HCT116 (cell line): ENCODE measurements at regions not wholly inside any gene's neighbourhood (a gene's known extent, or its start where the extent isn't known, plus 50 kb on each side); places are given as distances from the start of the nearest gene placed in this dataset.

Experiments
- ATAC-seq: fragments of 200-7000 bp; cut with Tn5 transposase; 2 replicates; pipeline ENCODE4 v1.9.1; 2020; ENCODE audit warnings: mild to moderate bottlenecking, moderate library complexity
- BruUV-seq: library from RNA; stranded (reverse); fragments of 400-500 nt; replicated peaks from 2 replicates; lab custom pipeline; 2021; lab: Mats Ljungman, UMichigan
- CTCF ChIA-PET: fragments of 300-600 bp; sonication (Branson Sonifier 250); formaldehyde crosslinking; loops from one replicate; lab custom pipeline; 2021; ENCODE audit warnings: antibody characterized with exemption; lab: Charles Lee
- POLR2A ChIA-PET: fragments of 300-600, 350-600 bp; sonication (Branson Sonifier 250); formaldehyde crosslinking; loops from one replicate; lab custom pipeline; 2021; ENCODE audit warnings: antibody characterized with exemption; lab: Charles Lee
- RAD21 ChIA-PET, 2 experiments: fragments of 300-600 bp; sonication (Branson Sonifier 250); formaldehyde crosslinking; loops; one replicate each; lab custom pipeline; 2023; ENCODE audit warnings: low total read pairs in 2 of 2; ENCODE audit not compliant: uncharacterized antibody in 2 of 2, unreplicated experiment in 2 of 2, low non-redundant PET in 1 of 2; lab: Charles Lee
- DNase-seq: peaks from one replicate; pipeline ENCODE4 v3.0.0-alpha.2; 2010; ENCODE audit warnings: low read depth, low spot score
- H2AFZ ChIP-seq: fragments of 200-600 bp; shearing (Covaris generic), sonication (generic); 2 replicates; pipeline ENCODE4 v1.6.1; 2017; ENCODE audit warnings: low read depth, mixed run types, mixed read lengths, antibody characterized with exemption, low read length; ENCODE audit not compliant: poor library complexity, severe bottlenecking
- H3K27ac ChIP-seq: 2 replicates; pipeline ENCODE4 v1.5.1; 2012; ENCODE audit warnings: low read depth, low read length
- H3K27me3 ChIP-seq: fragments of 200-600 bp; sonication (generic); 2 replicates; pipeline ENCODE4 v1.6.1; 2016; ENCODE audit warnings: mixed run types, low read length, mixed read lengths; ENCODE audit not compliant: insufficient read depth
- H3K36me3 ChIP-seq, 2 experiments: fragments of 200-500 bp in 1 of 2; fragments of 200-600 bp in 1 of 2; sonication (Bioruptor generic) in 1 of 2; sonication (generic) in 1 of 2; 2 replicates each; pipeline versions ENCODE4 v1.5.1 to v1.6.1; 2014 to 2016; ENCODE audit warnings: low read length in 2 of 2, inconsistent platforms in 1 of 2, mixed read lengths in 1 of 2, mixed run types in 1 of 2; ENCODE audit not compliant: insufficient read depth in 2 of 2, control insufficient read depth in 1 of 2
- H3K4me1 ChIP-seq, 2 experiments: fragments of 200-600 bp in 1 of 2; sonication (generic) in 1 of 2; 2 replicates each; pipeline versions ENCODE4 v1.5.1 to v1.6.1; 2012 to 2017; ENCODE audit warnings: low read length in 2 of 2, inconsistent platforms in 1 of 2, mild to moderate bottlenecking in 1 of 2, mixed read lengths in 1 of 2, mixed run types in 1 of 2, moderate library complexity in 1 of 2; ENCODE audit not compliant: insufficient read depth in 2 of 2, control insufficient read depth in 1 of 2
- H3K4me2 ChIP-seq: fragments of 200-600 bp; sonication (generic); 2 replicates; pipeline ENCODE4 v1.6.1; 2017; ENCODE audit warnings: mixed run types, low read length, mixed read lengths
- H3K4me3 ChIP-seq, 2 experiments: fragments of 200-600 bp in 1 of 2; sonication (generic) in 1 of 2; replicated peaks in 1 of 2; 2 replicates each; pipeline ENCODE4 v1.5.1; 2011 to 2016; ENCODE audit warnings: low read length in 2 of 2, control low read depth in 1 of 2, low read depth in 1 of 2, mild to moderate bottlenecking in 1 of 2, mixed read lengths in 1 of 2, mixed run types in 1 of 2
- H3K79me2 ChIP-seq: fragments of 200-600 bp; sonication (generic); 2 replicates; pipeline ENCODE4 v1.6.1; 2017; ENCODE audit warnings: mild to moderate bottlenecking, mixed run types, low read length, moderate library complexity, mixed read lengths; ENCODE audit not compliant: insufficient read depth
- H3K9ac ChIP-seq: fragments of 200-600 bp; sonication (generic); 2 replicates; pipeline ENCODE4 v1.6.1; 2016; ENCODE audit warnings: low read length, mixed read lengths
- H3K9me2 ChIP-seq: fragments of 200-600 bp; sonication (generic), shearing (Covaris generic); 2 replicates; pipeline ENCODE4 v1.6.1; 2017; ENCODE audit warnings: mixed run types, mild to moderate bottlenecking, moderate library complexity; ENCODE audit not compliant: insufficient read depth
- H3K9me3 ChIP-seq, 2 experiments: fragments of 200-500 bp in 1 of 2; fragments of 200-600 bp in 1 of 2; sonication (Bioruptor generic) in 1 of 2; sonication (generic) in 1 of 2; 2 replicates each; pipeline ENCODE4 v1.6.1; 2014 to 2017; ENCODE audit warnings: low read length in 2 of 2, mixed read lengths in 2 of 2, inconsistent platforms in 1 of 2, low read depth in 1 of 2, mild to moderate bottlenecking in 1 of 2, mixed run types in 1 of 2, moderate library complexity in 1 of 2; ENCODE audit not compliant: control insufficient read depth in 1 of 2, insufficient read depth in 1 of 2
- H4K20me1 ChIP-seq: fragments of 200-600 bp; sonication (generic), shearing (Covaris generic); 2 replicates; pipeline ENCODE4 v1.6.1; 2017; ENCODE audit warnings: mixed run types, mild to moderate bottlenecking, moderate library complexity; ENCODE audit not compliant: insufficient read depth
- CBX3 ChIP-seq: IDR thresholded peaks from 2 replicates; pipeline ENCODE4 v1.6.1; 2012; ENCODE audit warnings: low read depth
- ELF1 ChIP-seq: IDR thresholded peaks from 2 replicates; pipeline ENCODE4 v1.6.1; 2012; ENCODE audit warnings: low read depth, borderline replicate concordance
- JUND ChIP-seq: IDR thresholded peaks from 2 replicates; pipeline ENCODE4 v1.6.1; 2012
- MAX ChIP-seq: IDR thresholded peaks from 2 replicates; pipeline ENCODE4 v1.6.1; 2012
- RAD21 ChIP-seq: IDR thresholded peaks from 2 replicates; pipeline ENCODE4 v1.6.1; 2012; ENCODE audit warnings: low read depth, mild to moderate bottlenecking
- SRF ChIP-seq: IDR thresholded peaks from 2 replicates; pipeline ENCODE4 v1.6.1; 2012; ENCODE audit warnings: low read depth
- ZNF274 ChIP-seq: fragments of 200-500 bp; sonication (Bioruptor generic); IDR thresholded peaks from 2 replicates; pipeline ENCODE4 v1.6.1; 2014; ENCODE audit warnings: mild to moderate bottlenecking, low read depth, low read length, inconsistent platforms
- intact Hi-C: fragments of 100-400 bp; cut with micrococcal nuclease; formaldehyde crosslinking; loops from 2 replicates; pipeline ENCODE4 v1.10.0; 2022
- TF ChIP-seq, protein P1 (sequence below): IDR thresholded peaks from 2 replicates; pipeline ENCODE4 v1.6.1; 2012
- TF ChIP-seq, protein P2 (sequence below): IDR thresholded peaks from 2 replicates; pipeline ENCODE4 v1.6.1; 2011; ENCODE audit warnings: mild to moderate bottlenecking, low read length, moderate library complexity; ENCODE audit not compliant: insufficient replicate concordance; ENCODE audit errors: extremely low read depth

DNA sequence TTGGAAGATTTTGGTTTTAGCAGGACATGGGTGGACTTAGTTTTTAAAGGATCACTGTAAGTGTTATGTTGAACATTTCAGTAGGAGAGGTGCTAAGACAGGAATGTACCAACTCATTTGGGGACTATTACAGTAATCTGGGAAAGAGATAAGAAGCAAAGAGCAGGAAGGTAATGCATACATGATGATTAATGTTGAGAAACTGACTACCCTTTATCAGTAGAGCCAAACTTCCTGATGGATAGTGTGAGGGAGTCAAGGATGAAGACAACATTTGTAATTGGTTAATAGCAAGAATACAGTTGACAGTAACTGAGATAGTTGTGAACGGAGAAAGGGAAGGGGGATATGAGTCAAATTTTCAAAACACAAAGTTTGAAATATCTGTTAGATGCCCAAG lies 421.9 kb upstream of the PRR20A start:
- Histone ChIP-seq H3K4me3 (no peak overlapping the region), H3K27me3 (no peaks in the 10 kb centered on the region), H2AFZ (no peak overlapping the region), H3K9me3 (peaks cover 5 to 8% of the 10 kb centered on the region in 2 experiments; a peak in 1 of 4 replicates), H3K36me3 (no peaks in the 10 kb centered on the region), H4K20me1 (no peaks in the 10 kb centered on the region), H3K79me2 (no peaks in the 10 kb centered on the region), H3K9ac (no peak overlapping the region), H3K4me1 (no peaks in the 10 kb centered on the region), H3K4me2 (no peak overlapping the region), H3K9me2 (no peaks in the 10 kb centered on the region), H3K27ac (no peak overlapping the region)
- TF ChIP-seq CBX3 (no peak), ZNF274 (no peak)
- TF ChIP-seq, protein P1, sequence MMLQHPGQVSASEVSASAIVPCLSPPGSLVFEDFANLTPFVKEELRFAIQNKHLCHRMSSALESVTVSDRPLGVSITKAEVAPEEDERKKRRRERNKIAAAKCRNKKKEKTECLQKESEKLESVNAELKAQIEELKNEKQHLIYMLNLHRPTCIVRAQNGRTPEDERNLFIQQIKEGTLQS = no peak
- CTCF ChIA-PET = no interaction called here
- RAD21 ChIA-PET = no interaction called here
- ATAC-seq (no peak), DNase-seq (no peak)
- intact Hi-C loops = no loop called here
- POLR2A ChIA-PET = no interaction called here
- no TSS peak for BruUV-seq

- H3K4me2 ChIP-seq = no peak overlapping the region
- CTCF ChIA-PET = no interaction called here
- no peaks in the 10 kb centered on the region for H3K79me2 ChIP-seq
- intact Hi-C loops = no loop called here
- BruUV-seq = no TSS peak
- no peaks in the 10 kb centered on the region for H3K9me2 ChIP-seq
- H2AFZ ChIP-seq = no peak overlapping the region
- H3K36me3 ChIP-seq = no peaks in the 10 kb centered on the region
- DNase-seq (no peak), ATAC-seq (no peak)
- no peak overlapping the region for H3K9ac ChIP-seq
- H3K27ac ChIP-seq = no peak overlapping the region
- H3K4me3 ChIP-seq = no peak overlapping the region
- no peaks in the 10 kb centered on the region for H3K27me3 ChIP-seq
- peaks cover 5 to 8% of the 10 kb centered on the region in 2 experiments; a peak in 1 of 4 replicates for H3K9me3 ChIP-seq
- TF ChIP-seq, protein P2, sequence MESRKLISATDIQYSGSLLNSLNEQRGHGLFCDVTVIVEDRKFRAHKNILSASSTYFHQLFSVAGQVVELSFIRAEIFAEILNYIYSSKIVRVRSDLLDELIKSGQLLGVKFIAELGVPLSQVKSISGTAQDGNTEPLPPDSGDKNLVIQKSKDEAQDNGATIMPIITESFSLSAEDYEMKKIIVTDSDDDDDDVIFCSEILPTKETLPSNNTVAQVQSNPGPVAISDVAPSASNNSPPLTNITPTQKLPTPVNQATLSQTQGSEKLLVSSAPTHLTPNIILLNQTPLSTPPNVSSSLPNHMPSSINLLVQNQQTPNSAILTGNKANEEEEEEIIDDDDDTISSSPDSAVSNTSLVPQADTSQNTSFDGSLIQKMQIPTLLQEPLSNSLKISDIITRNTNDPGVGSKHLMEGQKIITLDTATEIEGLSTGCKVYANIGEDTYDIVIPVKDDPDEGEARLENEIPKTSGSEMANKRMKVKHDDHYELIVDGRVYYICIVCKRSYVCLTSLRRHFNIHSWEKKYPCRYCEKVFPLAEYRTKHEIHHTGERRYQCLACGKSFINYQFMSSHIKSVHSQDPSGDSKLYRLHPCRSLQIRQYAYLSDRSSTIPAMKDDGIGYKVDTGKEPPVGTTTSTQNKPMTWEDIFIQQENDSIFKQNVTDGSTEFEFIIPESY = no peak
- TF ChIP-seq ELF1 (no peak), JUND (no peak), SRF (no peak), RAD21 (no peak), MAX (no peak)
- TF ChIP-seq, all 23 proteins: peak for 0
- Histone ChIP-seq H3K4me1 (no peaks in the 10 kb centered on the region), H4K20me1 (no peaks in the 10 kb centered on the region)
- RAD21 ChIA-PET = no interaction called here
- POLR2A ChIA-PET = no interaction called here
Measured at GRCh38 chr13:56720841-56721240, 419.9 kb upstream of the PRR20A start.
